ENCODE measurements at regions not wholly inside any gene's neighbourhood (a gene's known extent, or its start where the extent isn't known, plus 50 kb on each side); places are given as distances from the start of the nearest gene placed in this dataset.

- peak in 1 of 4 donors; percentile 24 for ATAC-seq
- no peak for TF ChIP-seq CTCF (IDR thresholded peaks at IDR 0.05)
- no peak for TF ChIP-seq POLR2A (IDR thresholded peaks at IDR 0.05)
- Histone ChIP-seq H3K4me3 (no peak overlapping the region), H3K9me3 (no peaks in the 10 kb centered on the region), H3K4me1 (no peaks in the 10 kb centered on the region), H3K36me3 (no peaks in the 10 kb centered on the region), H3K27ac (no peak overlapping the region), H3K27me3 (peaks cover 0 to 21% of the 10 kb centered on the region in 2 donors)
- peak in 1 of 3 donors; percentile 35 for DNase-seq
- intact Hi-C loops (cut with DNase I), result no loop called here
- WGBS (ENCODE audit: insufficient coverage, low coverage, low lambda C conversion rate, missing lambda C conversion rate), result 14% methylated on average over 25 of the region's 35 CpGs
Observed at GRCh38 chr13:111893607-111894443, 173.1 kb upstream of the SOX1 start.

GRCh38 chr13:111895896-111896821 lies 170.8 kb upstream of the SOX1 start:
- Histone ChIP-seq H3K9me3 (no peaks in the 10 kb centered on the region), H3K27ac (no peak overlapping the region), H3K4me1 (no peaks in the 10 kb centered on the region), H3K27me3 (peaks cover 0 to 21% of the 10 kb centered on the region in 2 donors), H3K36me3 (no peaks in the 10 kb centered on the region), H3K4me3 (no peak overlapping the region)
- intact Hi-C loops (cut with DNase I), result no loop called here
- WGBS (ENCODE audit: insufficient coverage, low coverage, low lambda C conversion rate, missing lambda C conversion rate), result 66% methylated on average over 21 of the region's 28 CpGs
- ATAC-seq (no peak), DNase-seq (peak in 1 of 3 donors; percentile 44)
- TF ChIP-seq POLR2A (IDR thresholded peaks at IDR 0.05) (no peak), CTCF (IDR thresholded peaks at IDR 0.05) (no peak)

GRCh38 chr13:111897178-111897845 lies 169.6 kb upstream of the SOX1 start:
- DNase-seq (peak in 1 of 3 donors; percentile 26), ATAC-seq (no peak)
- Histone ChIP-seq H3K4me1 (no peaks in the 10 kb centered on the region), H3K27ac (no peak overlapping the region), H3K27me3 (peaks cover 0 to 12% of the 10 kb centered on the region in 2 donors), H3K4me3 (no peak overlapping the region), H3K36me3 (no peaks in the 10 kb centered on the region), H3K9me3 (no peaks in the 10 kb centered on the region)
- intact Hi-C loops (cut with DNase I), result no loop called here
- TF ChIP-seq POLR2A (IDR thresholded peaks at IDR 0.05), result no peak
- no peak for TF ChIP-seq CTCF (IDR thresholded peaks at IDR 0.05)
- 59% methylated on average over 9 of the region's 19 CpGs for WGBS (ENCODE audit: insufficient coverage, low coverage, low lambda C conversion rate, missing lambda C conversion rate)

GRCh38 chr13:111897846-111898215 lies 169.1 kb upstream of the SOX1 start:
- intact Hi-C loops (cut with DNase I), result no loop called here
- DNase-seq, result no peak
- ATAC-seq, result no peak
- TF ChIP-seq POLR2A (IDR thresholded peaks at IDR 0.05) (no peak), CTCF (IDR thresholded peaks at IDR 0.05) (no peak)
- no peaks in the 10 kb centered on the region for H3K4me1 ChIP-seq
- H3K27me3 ChIP-seq, result peaks cover 0 to 8% of the 10 kb centered on the region in 2 donors
- H3K9me3 ChIP-seq, result no peaks in the 10 kb centered on the region
- no peaks in the 10 kb centered on the region for H3K36me3 ChIP-seq
- no peak overlapping the region for H3K27ac ChIP-seq
- WGBS (ENCODE audit: insufficient coverage, low coverage, low lambda C conversion rate, missing lambda C conversion rate), result 41% methylated on average over 5 of the region's 9 CpGs
- H3K4me3 ChIP-seq, result no peak overlapping the region
